Colonic mucosa (tissue), 4 donors: ENCODE measurements at regions not wholly inside any gene's neighbourhood (a gene's known extent, or its start where the extent isn't known, plus 50 kb on each side); places are given as distances from the start of the nearest gene placed in this dataset.

Experiments
- DNase-seq: peaks from one replicate; pipeline ENCODE4 v3.0.0-alpha.2; 2020
- H3K27ac ChIP-seq: fragments of 200-600 bp; one replicate; pipeline ENCODE4 v1.8.0; 2021
- H3K27me3 ChIP-seq: fragments of 200-600 bp; one replicate; pipeline ENCODE4 v1.8.0; 2021
- H3K36me3 ChIP-seq: fragments of 200-600 bp; one replicate; pipeline ENCODE4 v1.8.0; 2021
- H3K4me1 ChIP-seq: fragments of 200-600 bp; one replicate; pipeline ENCODE4 v1.8.0; 2021; ENCODE audit warnings: mild to moderate bottlenecking
- H3K4me3 ChIP-seq: fragments of 200-600 bp; one replicate; pipeline ENCODE4 v1.8.0; 2021
- H3K9ac ChIP-seq, 2 donors: one replicate each; pipeline ENCODE4 v1.7.0; 2013; ENCODE audit warnings: control low read depth in 2 of 2, low read depth in 2 of 2, low read length in 2 of 2
- H3K9me3 ChIP-seq: fragments of 200-600 bp; one replicate; pipeline ENCODE4 v1.8.0; 2021
- intact Hi-C: fragments of 100-400 bp; cut with DNase I; formaldehyde crosslinking; loops from one replicate; pipeline ENCODE4 v1.14.1; 2022
- TF ChIP-seq, protein P1 (sequence below): fragments of 200-600 bp; IDR thresholded peaks from one replicate; pipeline ENCODE4 v1.8.0; 2022; ENCODE audit warnings: antibody characterized with exemption, mild to moderate bottlenecking
- donor health status: healthy.
- donor health status: DM: no; HTN: no; CAD: no.
- donor health status: DM: no; HTN: no; CAD: no.

DNA sequence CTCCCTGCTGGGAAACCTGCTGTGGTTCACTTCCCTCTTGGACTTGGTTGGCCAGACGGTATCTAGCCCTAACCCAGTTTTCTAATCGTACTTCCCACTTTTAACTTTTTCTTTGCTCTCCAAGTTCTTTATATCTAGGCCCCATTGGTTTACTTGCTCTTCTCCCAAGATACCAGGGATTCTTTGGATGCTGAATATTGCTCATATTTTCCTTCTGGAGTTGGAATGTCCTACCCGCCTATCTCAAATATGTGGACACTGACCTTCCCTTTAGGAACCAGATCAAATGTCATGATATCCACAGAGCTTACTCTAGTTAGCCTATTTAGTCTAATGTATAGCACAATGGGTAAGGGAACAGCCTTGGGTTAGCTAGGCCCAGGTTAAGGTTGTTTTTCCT is 228.6 kb downstream of the DACT1 start:
- TF ChIP-seq, protein P1, sequence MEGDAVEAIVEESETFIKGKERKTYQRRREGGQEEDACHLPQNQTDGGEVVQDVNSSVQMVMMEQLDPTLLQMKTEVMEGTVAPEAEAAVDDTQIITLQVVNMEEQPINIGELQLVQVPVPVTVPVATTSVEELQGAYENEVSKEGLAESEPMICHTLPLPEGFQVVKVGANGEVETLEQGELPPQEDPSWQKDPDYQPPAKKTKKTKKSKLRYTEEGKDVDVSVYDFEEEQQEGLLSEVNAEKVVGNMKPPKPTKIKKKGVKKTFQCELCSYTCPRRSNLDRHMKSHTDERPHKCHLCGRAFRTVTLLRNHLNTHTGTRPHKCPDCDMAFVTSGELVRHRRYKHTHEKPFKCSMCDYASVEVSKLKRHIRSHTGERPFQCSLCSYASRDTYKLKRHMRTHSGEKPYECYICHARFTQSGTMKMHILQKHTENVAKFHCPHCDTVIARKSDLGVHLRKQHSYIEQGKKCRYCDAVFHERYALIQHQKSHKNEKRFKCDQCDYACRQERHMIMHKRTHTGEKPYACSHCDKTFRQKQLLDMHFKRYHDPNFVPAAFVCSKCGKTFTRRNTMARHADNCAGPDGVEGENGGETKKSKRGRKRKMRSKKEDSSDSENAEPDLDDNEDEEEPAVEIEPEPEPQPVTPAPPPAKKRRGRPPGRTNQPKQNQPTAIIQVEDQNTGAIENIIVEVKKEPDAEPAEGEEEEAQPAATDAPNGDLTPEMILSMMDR: no peak
- Histone ChIP-seq H3K4me3 (no peak overlapping the region), H3K27ac (no peak overlapping the region), H3K36me3 (no peaks in the 10 kb centered on the region), H3K4me1 (no peaks in the 10 kb centered on the region), H3K27me3 (no peaks in the 10 kb centered on the region), H3K9me3 (no peaks in the 10 kb centered on the region), H3K9ac (no peak overlapping the region)
- DNase-seq: no peak
- intact Hi-C loops: no loop called here

DNA sequence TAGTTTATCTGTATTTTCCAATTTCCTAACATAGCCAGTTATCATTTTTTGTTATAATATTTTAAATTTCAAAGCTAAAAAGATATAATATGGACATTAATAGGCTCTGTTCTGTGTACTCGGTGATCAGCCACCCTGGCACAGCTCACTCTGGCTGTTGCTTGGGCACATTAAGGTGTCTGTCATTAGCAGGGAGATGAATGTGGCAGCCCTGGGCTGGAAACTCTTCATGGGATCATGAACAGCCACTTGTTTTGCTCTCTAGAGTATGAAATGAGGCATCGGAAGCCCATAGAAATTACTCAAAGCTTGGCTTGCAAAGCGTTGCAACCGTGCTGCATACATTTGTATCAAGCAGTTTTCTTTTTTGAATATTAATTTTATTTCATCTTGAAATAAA is 233.2 kb downstream of the DACT1 start:
- no peak for DNase-seq
- Histone ChIP-seq H3K4me1 (no peaks in the 10 kb centered on the region), H3K4me3 (no peak overlapping the region), H3K9ac (no peak overlapping the region), H3K27me3 (no peaks in the 10 kb centered on the region), H3K9me3 (no peaks in the 10 kb centered on the region), H3K36me3 (no peaks in the 10 kb centered on the region), H3K27ac (no peak overlapping the region)
- intact Hi-C loops: no loop called here
- TF ChIP-seq, protein P1: no peak

DNA sequence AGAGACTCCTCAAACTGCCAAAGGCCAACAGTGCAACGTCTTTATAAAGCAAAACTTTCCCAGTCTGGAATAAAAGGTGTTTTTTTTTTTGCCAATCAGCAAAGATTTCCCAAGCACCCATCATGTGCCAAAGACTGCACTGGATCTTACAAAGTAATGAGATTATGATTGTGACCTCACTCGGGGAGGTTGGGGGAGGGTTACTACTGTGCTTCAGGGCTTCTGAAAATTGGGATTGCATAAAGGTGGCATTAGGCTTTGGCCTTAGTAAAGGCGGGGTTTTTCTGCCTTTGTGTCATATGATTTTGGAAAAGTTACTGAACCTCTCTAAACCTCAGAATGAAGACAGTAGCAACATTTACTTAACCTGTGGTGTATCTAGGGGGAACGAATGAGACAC is 233.8 kb downstream of the DACT1 start:
- no peaks in the 10 kb centered on the region for H3K36me3 ChIP-seq

DNA sequence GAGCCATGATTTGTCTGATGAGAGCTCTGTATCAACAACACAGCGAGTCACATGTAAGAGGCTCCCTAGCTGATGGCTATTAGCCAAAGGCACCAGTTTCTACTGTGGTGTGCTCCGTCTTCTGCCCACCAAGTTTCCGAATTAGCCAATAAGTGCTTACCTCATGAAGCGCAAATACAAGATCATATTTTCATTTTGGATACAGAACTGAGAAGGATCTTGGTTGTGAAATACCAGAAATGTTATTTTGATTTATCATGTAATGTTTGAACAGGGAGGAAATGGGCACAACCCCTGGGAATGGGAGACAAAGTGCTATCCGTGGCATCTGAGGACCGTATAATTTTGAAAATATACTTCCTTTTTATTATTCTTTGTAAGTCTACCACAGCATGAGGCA is 234.3 kb downstream of the DACT1 start:
- Histone ChIP-seq H3K9me3 (no peaks in the 10 kb centered on the region), H3K9ac (no peak overlapping the region), H3K36me3 (no peaks in the 10 kb centered on the region), H3K4me1 (no peaks in the 10 kb centered on the region), H3K27me3 (no peaks in the 10 kb centered on the region), H3K27ac (no peak overlapping the region), H3K4me3 (no peak overlapping the region)
- intact Hi-C loops: no loop called here
- DNase-seq: no peak
- TF ChIP-seq, protein P1: no peak

More for the DNA sequence above, 233.8 kb downstream of the DACT1 start:
- H3K9ac ChIP-seq: no peak overlapping the region
- H3K4me1 ChIP-seq: no peaks in the 10 kb centered on the region
- H3K27me3 ChIP-seq: no peaks in the 10 kb centered on the region
- intact Hi-C loops: no loop called here
- H3K9me3 ChIP-seq: no peaks in the 10 kb centered on the region
- H3K27ac ChIP-seq: no peak overlapping the region
- no peak overlapping the region for H3K4me3 ChIP-seq
- DNase-seq: no peak
- TF ChIP-seq, protein P1: no peak

DNA sequence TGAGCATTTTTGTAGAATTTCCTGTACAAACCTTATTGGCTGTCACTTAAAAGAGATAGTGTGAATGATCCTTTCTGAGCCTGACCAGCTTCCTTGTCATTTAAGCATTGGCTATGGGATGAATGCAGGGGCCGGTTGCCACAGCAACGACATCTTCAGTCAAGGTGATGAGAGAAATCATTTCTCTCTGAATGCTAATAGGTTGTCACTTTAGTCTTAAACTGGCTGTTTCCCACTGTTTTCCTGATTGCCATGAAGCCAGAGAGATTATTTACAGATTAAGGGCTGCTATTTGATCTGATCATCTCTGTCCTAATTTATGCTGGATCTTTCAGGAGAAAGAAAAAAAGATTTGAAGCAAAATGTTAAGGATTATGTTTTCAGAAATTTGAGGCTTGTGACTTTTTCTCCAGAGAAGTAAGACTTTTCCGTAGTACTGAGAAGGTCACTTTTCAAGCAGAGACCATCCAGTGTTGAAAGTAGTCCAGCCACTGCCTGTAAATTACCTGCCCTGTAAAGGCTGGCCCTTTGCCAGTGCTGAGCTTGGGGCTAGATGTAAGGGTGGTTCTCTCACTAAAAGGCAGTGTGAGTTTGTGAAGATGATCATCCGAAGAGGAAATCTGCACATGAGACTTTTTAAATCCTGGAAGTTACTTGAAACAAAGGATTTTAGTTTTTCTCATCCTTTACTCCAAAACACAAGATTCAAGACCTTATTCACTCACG is 235.6 kb downstream of the DACT1 start:
- intact Hi-C loops: no loop called here
- Histone ChIP-seq H3K4me3 (no peak overlapping the region), H3K36me3 (no peaks in the 10 kb centered on the region), H3K27me3 (no peaks in the 10 kb centered on the region), H3K4me1 (no peaks in the 10 kb centered on the region), H3K9ac (no peak overlapping the region), H3K27ac (no peak overlapping the region), H3K9me3 (no peaks in the 10 kb centered on the region)
- DNase-seq: peak; percentile 57
- TF ChIP-seq, protein P1: no peak
